SH-SY5Y (cell line): ENCODE measurements at regions not wholly inside any gene's neighbourhood (a gene's known extent, or its start where the extent isn't known, plus 50 kb on each side); places are given as distances from the start of the nearest gene placed in this dataset.

Experiments used
- GATA2 ChIP-seq: IDR thresholded peaks from 2 replicates; pipeline ENCODE4 v1.6.1; 2011; ENCODE audit warnings: mild to moderate bottlenecking, low read depth, low read length
- GATA3 ChIP-seq: IDR thresholded peaks from 2 replicates; pipeline ENCODE4 v1.6.1; 2011; ENCODE audit warnings: low read depth, mild to moderate bottlenecking, low read length, moderate library complexity

GRCh38 chr3:1456781-1457311 lies 364.0 kb downstream of the CNTN6 start:
- no peak for TF ChIP-seq GATA3
- no peak for TF ChIP-seq GATA2

- TF ChIP-seq GATA2: no peak
- no peak for TF ChIP-seq GATA3
These were observed 369.5 kb downstream of the CNTN6 start for GRCh38 chr3:1462371-1462770.

DNA sequence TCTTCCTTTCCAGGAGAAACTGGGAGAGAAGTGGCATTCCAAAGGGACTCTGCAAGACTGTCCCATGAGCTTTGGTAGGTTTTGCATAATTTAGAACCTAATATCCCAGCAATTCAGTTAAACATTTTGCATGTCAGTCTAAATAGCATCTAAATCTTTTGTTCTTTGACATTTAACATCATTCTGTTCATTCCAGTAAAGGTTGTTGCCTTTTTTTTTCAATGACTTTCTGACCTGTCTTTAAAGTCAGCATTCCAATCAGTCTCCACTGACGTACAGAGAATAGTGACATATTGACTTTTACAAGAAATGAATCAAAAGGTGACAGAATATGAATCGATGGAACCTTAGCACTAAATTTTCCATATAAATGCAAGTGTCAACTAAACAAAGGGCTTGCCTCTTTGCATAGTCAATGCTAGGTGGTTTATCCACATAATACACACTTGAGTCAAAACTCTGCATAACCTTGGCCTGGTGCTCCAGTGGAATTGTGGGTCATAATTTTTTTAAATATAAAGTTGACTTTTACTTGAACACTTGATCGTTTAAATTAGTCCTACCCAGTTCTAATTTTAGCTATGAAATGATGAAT lies 370.1 kb downstream of the CNTN6 start:
- TF ChIP-seq GATA2 (no peak), GATA3 (no peak)

- TF ChIP-seq GATA3: no peak
- no peak for TF ChIP-seq GATA2
These were observed 375.3 kb downstream of the CNTN6 start for GRCh38 chr3:1468145-1468544.

DNA sequence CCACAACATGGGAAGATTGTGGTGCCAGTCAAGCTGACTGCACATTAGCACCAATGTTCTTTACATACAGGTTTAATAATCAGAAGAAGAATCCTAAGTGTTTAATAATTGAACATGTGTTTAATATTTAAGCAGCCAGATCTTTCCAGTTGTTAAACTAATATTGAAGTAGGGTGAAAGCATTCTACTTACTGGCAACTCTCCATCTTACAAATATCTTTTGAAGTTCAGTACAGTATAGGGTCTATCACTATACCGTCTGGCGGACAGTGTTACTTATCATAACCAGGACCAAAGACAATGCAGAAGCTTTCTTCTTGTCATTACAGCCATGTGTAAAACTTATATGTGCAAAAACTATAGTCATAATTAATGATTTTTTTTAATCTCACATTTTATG lies 376.4 kb downstream of the CNTN6 start:
- TF ChIP-seq GATA3 (no peak), GATA2 (no peak)

DNA sequence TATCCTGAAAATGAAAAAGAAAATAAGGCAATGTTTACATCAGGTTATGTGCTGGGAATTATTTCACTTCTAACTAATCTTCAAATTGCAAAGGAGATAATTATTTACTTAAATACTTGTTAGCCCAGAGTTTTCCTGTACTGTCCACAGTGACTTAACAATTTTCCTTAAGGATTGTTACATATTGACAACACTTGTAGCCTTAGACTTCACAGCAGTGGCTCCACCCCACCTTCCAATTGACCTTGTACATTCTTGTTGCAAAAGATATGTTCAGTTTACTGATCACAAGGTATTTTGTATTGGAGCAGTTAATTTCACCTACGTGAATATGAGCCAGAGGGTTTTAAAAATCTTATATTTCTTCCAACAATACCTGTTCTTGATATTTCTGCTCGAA lies 376.9 kb downstream of the CNTN6 start:
- TF ChIP-seq GATA3 (no peak), GATA2 (no peak)

GRCh38 chr3:1477669-1478068 lies 384.8 kb downstream of the CNTN6 start:
- TF ChIP-seq GATA3: no peak
- TF ChIP-seq GATA2: no peak

- TF ChIP-seq GATA3 (no peak), GATA2 (no peak)
These were observed 402.6 kb downstream of the CNTN6 start for GRCh38 chr3:1495466-1495865.

DNA sequence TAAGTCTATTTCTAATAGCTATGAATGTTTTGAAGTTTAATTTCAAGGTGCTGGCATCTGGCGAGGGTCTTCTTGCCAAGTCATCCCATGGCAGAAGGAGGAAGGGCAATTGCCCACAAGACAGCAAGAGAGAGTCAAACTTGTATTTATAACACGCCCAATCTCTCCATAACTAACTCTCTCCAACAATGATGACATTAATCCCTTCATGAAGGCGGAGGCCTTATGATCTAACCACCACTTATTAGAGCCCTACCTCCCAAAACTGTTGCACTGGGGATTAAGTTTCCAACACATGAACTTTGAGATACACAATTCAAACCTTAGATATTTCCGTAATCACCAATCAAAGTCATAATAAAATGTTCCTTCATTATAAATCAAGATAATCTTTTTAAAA lies 406.9 kb downstream of the CNTN6 start:
- no peak for TF ChIP-seq GATA3
- TF ChIP-seq GATA2: no peak

GRCh38 chr3:1501406-1502115 lies 408.7 kb downstream of the CNTN6 start:
- TF ChIP-seq GATA3: no peak

GRCh38 chr3:1506090-1506489 lies 413.3 kb downstream of the CNTN6 start:
- TF ChIP-seq GATA2 (no peak), GATA3 (no peak)

DNA sequence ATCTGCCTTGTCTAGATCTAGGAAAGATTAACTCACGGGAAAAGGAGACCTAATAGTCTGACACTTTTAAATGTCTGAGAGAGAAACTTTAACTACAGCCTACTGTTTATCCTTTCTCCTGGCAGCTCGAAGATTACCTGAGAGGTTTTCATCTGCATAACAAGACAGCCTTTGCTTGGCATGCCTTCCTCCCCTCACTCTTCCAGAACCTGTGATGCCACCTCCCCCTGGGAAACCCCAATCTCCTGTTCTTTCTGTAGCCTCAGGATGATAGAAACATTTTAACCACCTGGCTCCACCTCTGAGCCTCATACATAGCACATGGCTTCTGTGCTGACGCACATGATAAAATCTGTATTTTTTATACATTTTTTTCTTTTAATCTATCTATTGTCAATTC lies 420.8 kb downstream of the CNTN6 start:
- no peak for TF ChIP-seq GATA2

GRCh38 chr3:1515882-1516281 lies 423.1 kb downstream of the CNTN6 start:
- TF ChIP-seq GATA2 (peak; percentile 96), GATA3 (peak; percentile 81)

DNA sequence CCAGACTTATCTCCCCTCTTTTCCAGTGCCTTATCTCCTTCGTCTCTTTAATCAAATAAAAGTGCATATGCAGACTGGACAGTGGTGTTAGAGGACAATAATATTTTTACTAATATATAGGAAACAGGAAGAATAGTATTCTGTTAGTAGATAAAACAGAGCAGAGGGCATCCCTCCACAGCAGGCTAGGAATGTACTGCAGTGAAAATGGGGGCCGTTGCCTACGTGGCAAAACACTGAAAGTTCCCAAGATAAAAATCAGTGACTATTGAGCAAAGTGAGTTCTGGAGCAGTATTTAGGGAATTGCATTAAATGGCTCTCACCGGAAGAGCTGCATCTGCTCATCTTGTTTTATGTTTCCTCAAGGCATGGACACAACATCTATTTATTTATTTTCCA lies 435.0 kb downstream of the CNTN6 start:
- TF ChIP-seq GATA3 (peak; percentile 94), GATA2 (peak; percentile 95)

DNA sequence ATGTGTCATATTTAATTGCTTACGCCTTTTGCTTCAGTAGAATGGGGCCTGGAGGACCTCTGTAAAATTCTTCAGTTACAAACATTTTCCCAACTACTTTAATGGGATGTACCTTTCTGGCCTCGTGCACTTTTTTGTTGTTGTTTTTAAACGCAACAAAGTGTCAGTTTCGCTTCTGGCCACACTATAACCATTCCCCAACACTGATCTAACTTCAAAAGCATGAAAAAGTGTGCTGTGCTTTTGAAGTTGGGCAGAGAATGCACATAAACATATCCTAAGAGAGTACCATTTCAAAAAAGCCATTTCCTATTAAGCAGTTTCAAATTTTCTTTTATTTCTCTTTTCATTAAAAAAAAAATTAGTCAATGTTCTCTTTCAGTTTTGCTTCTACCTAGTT lies 435.8 kb downstream of the CNTN6 start:
- TF ChIP-seq GATA2 (no peak), GATA3 (no peak)
